Heart left ventricle (tissue), 16 donors: ENCODE measurements at regions not wholly inside any gene's neighbourhood (a gene's known extent, or its start where the extent isn't known, plus 50 kb on each side); places are given as distances from the start of the nearest gene placed in this dataset.

ENCODE experiments used
- ATAC-seq, 4 donors: fragments of 200-7000 bp; cut with Tn5 transposase; one replicate each; pipeline ENCODE4 v1.9.1; 2020 to 2022; ENCODE audit warnings: moderate library complexity in 4 of 4, mild to moderate bottlenecking in 3 of 4, moderate number of reproducible peaks in 1 of 4
- DNase-seq, 5 donors: peaks; one replicate each; pipeline ENCODE4 v3.0.0-alpha.2; 2020
- H3K27ac ChIP-seq, 12 donors: fragments of 200-600 bp; sonication (generic) in 4 of 12; one replicate each; pipeline versions ENCODE4 v1.5.0 to v1.8.0; 2016 to 2022; ENCODE audit warnings: mild to moderate bottlenecking in 2 of 12
- H3K27me3 ChIP-seq, 9 donors: fragments of 200-600 bp; sonication (generic) in 2 of 9; one replicate each; pipeline versions ENCODE4 v1.5.1 to v1.8.0; 2016 to 2022; ENCODE audit warnings: mild to moderate bottlenecking in 3 of 9
- H3K36me3 ChIP-seq, 9 donors: fragments of 200-600 bp; sonication (generic) in 2 of 9; one replicate each; pipeline versions ENCODE4 v1.5.0 to v1.8.0; 2018 to 2022; ENCODE audit warnings: mild to moderate bottlenecking in 2 of 9
- H3K4me1 ChIP-seq, 12 donors: fragments of 200-600 bp; sonication (generic) in 4 of 12; one replicate each; pipeline versions ENCODE4 v1.5.0 to v1.8.0; 2016 to 2022; ENCODE audit warnings: mild to moderate bottlenecking in 3 of 12
- H3K4me3 ChIP-seq, 12 donors: fragments of 200-600 bp; sonication (generic) in 4 of 12; one replicate each; pipeline versions ENCODE4 v1.5.0 to v1.8.0; 2017 to 2022; ENCODE audit warnings: mild to moderate bottlenecking in 9 of 12, moderate library complexity in 4 of 12
- H3K9me3 ChIP-seq, 12 donors: fragments of 200-600 bp; sonication (generic) in 4 of 12; one replicate each; pipeline versions ENCODE4 v1.5.0 to v1.8.0; 2016 to 2022; ENCODE audit warnings: mild to moderate bottlenecking in 1 of 12
- CTCF ChIP-seq, 12 donors: fragments of 200-600 bp; sonication (generic) in 4 of 12; IDR thresholded peaks; one replicate each; pipeline versions ENCODE4 v1.5.0 to v1.8.0; 2018 to 2022; ENCODE audit warnings: antibody characterized with exemption in 12 of 12, mild to moderate bottlenecking in 5 of 12
- POLR2A ChIP-seq, 2 donors: fragments of 450-650 bp; IDR thresholded peaks; one replicate each; pipeline ENCODE4 v1.6.1; 2017; ENCODE audit warnings: antibody characterized with exemption in 2 of 2, mild to moderate bottlenecking in 2 of 2, moderate library complexity in 2 of 2
- WGBS, 4 donors: extraction: QIAGEN DNeasy Blood & Tissue Kit in 2 of 4; methylation state at CpG; one replicate each; pipeline versions ENCODE4 v1.1.5 to v1.1.7; 2013 to 2018; 5-methylcytosine and 5-hydroxymethylcytosine counted together
- intact Hi-C, 10 donors: fragments of 100-400 bp; cut with DNase I; formaldehyde crosslinking; loops; one replicate each; pipeline versions ENCODE4 v1.11.1 to v1.14.2; 2022
- donor health status: ischemic (EF 13 %, LVEDD 7.1; RV severe dilation, severe dysfunction).
- donor health status: healthy with polysubstance abuse.
- donor health status: DM: no; HTN: yes; CAD: no.
- donor health status: DM: no; HTN: no; CAD: no.
- donor health status: ischemic (EF 25% LVEDD 6.9; RV normal size, moderate dysfunction).
- donor health status: ischemic (EF 25% LVEDD 5.7; RV mildly dilated, moderate dysfunction).
- donor health status: healthy.
- donor health status: DM: yes; HTN: yes; CAD: no.
- donor health status: ischemic (EF 35%, LVEDD 5.7; RV mildly dilated, moderate dysfunction).
- donor health status: nonischemic (EF 11% LVEDD 7.7; RV severe dilation, severe dysfunction).
- donor health status: DM: yes; HTN: yes; CAD: no.
- donor health status: PGD.
- donor health status: ischemic (EF 29% LVEDD 5.4; RV normal size, mild dysfunction).
- donor health status: nonischemic (EF 23%, LVEDD 6.1; RV moderate dilation, normal function).

- no peak for TF ChIP-seq POLR2A (IDR thresholded peaks at IDR 0.05)
- Histone ChIP-seq H3K4me3 (no peak overlapping the region), H3K4me1 (peaks cover 0 to 8% (median 0%) of the 10 kb centered on the region in 12 donors), H3K36me3 (peaks cover 0 to 76% (median 54%) of the 10 kb centered on the region in 9 donors), H3K9me3 (no peaks in the 10 kb centered on the region), H3K27me3 (no peaks in the 10 kb centered on the region), H3K27ac (no peak overlapping the region)
- intact Hi-C loops: loop anchor here in 1 of 10 donors (10.0 kb wide), 1 partner anchor 449 kb away; no protein-coding TSS in a partner anchor
- WGBS, 4 donors: 97% methylated on average over 28 to 41 of the region's 41 CpGs
- DNase-seq: no peak
- no peak for ATAC-seq
These were observed 72.5 kb upstream of the KCTD7 start for GRCh38 chr7:66556177-66556548.

- H3K27ac ChIP-seq: no peak overlapping the region
- TF ChIP-seq POLR2A (IDR thresholded peaks at IDR 0.05) (no peak), CTCF (IDR thresholded peaks at IDR 0.05) (no peak)
- 91 to 96% (median 96%) methylated on average over 17 to 54 of the region's 54 CpGs for WGBS, 4 donors
- ATAC-seq (peak in 2 of 4 donors; percentile 9 to 11), DNase-seq (no peak)
- H3K4me1 ChIP-seq: peaks cover 0 to 8% (median 0%) of the 10 kb centered on the region in 12 donors
- H3K4me3 ChIP-seq: no peak overlapping the region
- intact Hi-C loops: loop anchor here in 2 of 10 donors (1.0 to 10.0 kb wide), 2 partner anchors 72 to 448 kb away; partner anchors contain the start of gene KCTD7 (in 1 of the 2)
- H3K9me3 ChIP-seq: no peaks in the 10 kb centered on the region
- no peaks in the 10 kb centered on the region for H3K27me3 ChIP-seq
- H3K36me3 ChIP-seq: peaks cover 0 to 71% (median 49%) of the 10 kb centered on the region in 9 donors
These were observed 72.0 kb upstream of the KCTD7 start for GRCh38 chr7:66556549-66557213.

GRCh38 chr7:66557214-66558200 is 71.2 kb upstream of the KCTD7 start:
- Histone ChIP-seq H3K27ac (no peak overlapping the region), H3K9me3 (no peaks in the 10 kb centered on the region), H3K27me3 (no peaks in the 10 kb centered on the region), H3K36me3 (peaks cover 0 to 63% (median 40%) of the 10 kb centered on the region in 9 donors), H3K4me1 (peaks cover 0 to 8% (median 0%) of the 10 kb centered on the region in 12 donors), H3K4me3 (peak overlapping the region in 1 of 12 donors; percentile 24)
- intact Hi-C loops: loop anchor here in 2 of 10 donors (1.0 to 10.0 kb wide), 2 partner anchors 71 to 447 kb away; partner anchors contain the start of gene KCTD7 (in 1 of the 2)
- 9 to 57% (median 48%) methylated on average over 7 to 40 of the region's 40 CpGs for WGBS, 4 donors
- peak; percentile 54 to 84 (median 69) for DNase-seq
- peak; percentile 48 to 85 (median 78) for ATAC-seq
- TF ChIP-seq CTCF (IDR thresholded peaks at IDR 0.05) (peak; percentile 88 to 97 (median 92)), POLR2A (IDR thresholded peaks at IDR 0.05) (no peak)

- Histone ChIP-seq H3K9me3 (no peaks in the 10 kb centered on the region), H3K27me3 (no peaks in the 10 kb centered on the region), H3K4me3 (no peak overlapping the region), H3K4me1 (peaks cover 0 to 8% (median 0%) of the 10 kb centered on the region in 12 donors), H3K36me3 (peaks cover 0 to 56% (median 33%) of the 10 kb centered on the region in 9 donors), H3K27ac (no peak overlapping the region)
- intact Hi-C loops: loop anchor here in 1 of 10 donors (10.0 kb wide), 1 partner anchor 447 kb away; no protein-coding TSS in a partner anchor
- ATAC-seq (peak in 1 of 4 donors; percentile 6), DNase-seq (no peak)
- TF ChIP-seq POLR2A (IDR thresholded peaks at IDR 0.05): no peak
- TF ChIP-seq CTCF (IDR thresholded peaks at IDR 0.05): no peak
- WGBS, 4 donors: 68 to 87% (median 81%) methylated on average over 3 to 8 of the region's 8 CpGs
These were observed 70.5 kb upstream of the KCTD7 start for GRCh38 chr7:66558201-66558641.
